GM23248 (cell line): ENCODE measurements at regions not wholly inside any gene's neighbourhood (a gene's known extent, or its start where the extent isn't known, plus 50 kb on each side); places are given as distances from the start of the nearest gene placed in this dataset.
A peak's percentile ranks its signal among the peaks of the same experiment; 100 is the strongest.

Source experiments
- DNase-seq: peaks from one replicate; pipeline ENCODE4 v3.0.0-alpha.2; 2015
- H2AFZ ChIP-seq: fragments of 200-600 bp; sonication (generic); 2 replicates; pipeline ENCODE4 v1.6.1; 2016; ENCODE audit warnings: antibody characterized with exemption
- H3F3A ChIP-seq: fragments of 200-600 bp; sonication (generic); 2 replicates; pipeline ENCODE4 v1.6.1; 2016; ENCODE audit warnings: mild to moderate bottlenecking, antibody characterized with exemption, mixed run types; ENCODE audit not compliant: insufficient read depth
- H3K27ac ChIP-seq: fragments of 200-600 bp; sonication (generic); 2 replicates; pipeline ENCODE4 v1.5.1; 2016; ENCODE audit warnings: mild to moderate bottlenecking
- H3K27me3 ChIP-seq: fragments of 200-600 bp; sonication (generic); replicated peaks from 2 replicates; pipeline ENCODE4 v1.6.1; 2016; ENCODE audit warnings: mild to moderate bottlenecking; ENCODE audit not compliant: insufficient read depth
- H3K36me3 ChIP-seq: fragments of 200-600 bp; sonication (generic); 2 replicates; pipeline ENCODE4 v1.6.1; 2016; ENCODE audit warnings: low read depth, mild to moderate bottlenecking
- H3K4me1 ChIP-seq: fragments of 200-600 bp; sonication (generic); 2 replicates; pipeline ENCODE4 v1.6.1; 2016; ENCODE audit warnings: mild to moderate bottlenecking; ENCODE audit not compliant: insufficient read depth
- H3K4me2 ChIP-seq: fragments of 200-600 bp; sonication (generic); one replicate; pipeline ENCODE4 v1.6.1; 2016; ENCODE audit warnings: mild to moderate bottlenecking; ENCODE audit not compliant: unreplicated experiment
- H3K4me3 ChIP-seq: fragments of 200-600 bp; sonication (generic); 2 replicates; pipeline ENCODE4 v1.5.1; 2016; ENCODE audit warnings: mild to moderate bottlenecking
- H3K79me2 ChIP-seq: fragments of 200-600 bp; sonication (generic); 2 replicates; pipeline ENCODE4 v1.6.1; 2016; ENCODE audit warnings: mild to moderate bottlenecking; ENCODE audit not compliant: insufficient read depth
- H3K9ac ChIP-seq: fragments of 200-600 bp; sonication (generic); 2 replicates; pipeline ENCODE4 v1.6.1; 2016; ENCODE audit warnings: mild to moderate bottlenecking
- H3K9me2 ChIP-seq: fragments of 200-600 bp; sonication (generic); 2 replicates; pipeline ENCODE4 v1.6.1; 2016; ENCODE audit warnings: mixed run types, mild to moderate bottlenecking, moderate library complexity; ENCODE audit not compliant: insufficient read depth
- H3K9me3 ChIP-seq: fragments of 200-600 bp; sonication (generic); one replicate; pipeline ENCODE4 v1.6.1; 2017; ENCODE audit warnings: low read depth
- H4K20me1 ChIP-seq: fragments of 200-600 bp; sonication (generic); 2 replicates; pipeline ENCODE4 v1.6.0; 2016; ENCODE audit not compliant: insufficient read depth
- EZH2 ChIP-seq: fragments of 200-600 bp; sonication (generic); IDR thresholded peaks from 2 replicates; pipeline ENCODE4 v1.6.1; 2018; ENCODE audit warnings: antibody characterized with exemption, mild to moderate bottlenecking; ENCODE audit not compliant: insufficient read depth, poor library complexity, severe bottlenecking
- EZH2phosphoT487 ChIP-seq: fragments of 200-600 bp; sonication (generic); IDR thresholded peaks from 2 replicates; pipeline ENCODE4 v1.6.1; 2018; ENCODE audit warnings: antibody characterized with exemption, moderate library complexity, mild to moderate bottlenecking, low read depth; ENCODE audit not compliant: insufficient read depth
- WGBS, 2 experiments: methylation state at CpG; one replicate each; pipeline ENCODE4 v1.1.6; 2015 to 2017; ENCODE audit warnings: low lambda C conversion rate in 2 of 2, low coverage in 1 of 2; ENCODE audit errors: missing lambda C conversion rate in 2 of 2; 5-methylcytosine and 5-hydroxymethylcytosine counted together
- in situ Hi-C: fragments of 300-500 bp; cut with MboI; formaldehyde crosslinking; loops from 2 replicates; pipeline ENCODE4 v1.15.0; 2020

DNA sequence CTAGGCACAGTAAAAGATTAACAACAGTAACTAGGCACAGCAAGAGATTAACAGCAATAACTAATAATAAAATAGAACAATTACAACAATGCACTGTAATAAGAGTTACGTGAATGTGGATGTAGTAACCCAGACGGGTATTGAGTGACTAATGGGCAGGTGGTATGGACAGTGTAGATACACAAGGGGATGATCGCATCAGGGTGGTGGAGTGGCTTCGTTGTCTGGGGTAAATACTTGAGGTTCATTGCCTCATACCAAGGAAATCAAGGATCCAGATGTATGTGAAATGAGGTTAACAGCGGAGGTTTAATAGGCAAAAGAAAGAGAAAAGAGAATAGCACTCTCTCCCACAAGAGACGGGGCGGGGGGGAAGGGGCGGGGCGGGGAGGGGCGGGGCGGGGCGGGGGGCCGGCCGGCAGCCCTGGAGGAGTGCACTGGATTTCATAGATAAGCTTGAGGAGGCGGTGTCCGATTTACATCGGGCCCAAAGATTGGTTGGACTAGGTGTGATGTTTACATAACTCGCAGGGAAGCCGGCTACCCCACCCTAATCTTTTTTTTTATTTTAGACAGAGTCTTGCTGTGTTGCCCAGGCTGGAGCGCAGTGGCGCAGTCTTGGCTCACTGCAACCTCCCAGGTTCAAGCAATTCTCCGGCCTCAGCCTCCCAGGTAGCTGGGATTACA lies 106.3 kb downstream of the KCTD15 start:
- no peaks in the 10 kb centered on the region for H3K79me2 ChIP-seq
- DNase-seq, result no peak
- H2AFZ ChIP-seq, result no peak overlapping the region
- no peaks in the 10 kb centered on the region for H3K36me3 ChIP-seq
- H4K20me1 ChIP-seq, result no peaks in the 10 kb centered on the region
- H3K27ac ChIP-seq, result no peak overlapping the region
- H3K9ac ChIP-seq, result no peak overlapping the region
- in situ Hi-C loops, result no loop called here
- no peaks in the 10 kb centered on the region for H3K9me2 ChIP-seq
- no peaks in the 10 kb centered on the region for H3F3A ChIP-seq
- no peak overlapping the region for H3K4me2 ChIP-seq
- peaks cover 17% of the 10 kb centered on the region; the same call in 1 of the 2 replicates for H3K27me3 ChIP-seq
- TF ChIP-seq EZH2phosphoT487, result no peak
- TF ChIP-seq EZH2, result no peak
- 66 to 81% methylated on average over 15 to 22 of the region's 22 CpGs for WGBS, 2 experiments
- H3K9me3 ChIP-seq, result no peaks in the 10 kb centered on the region
- H3K4me3 ChIP-seq, result no peak overlapping the region
- H3K4me1 ChIP-seq, result no peaks in the 10 kb centered on the region

DNA sequence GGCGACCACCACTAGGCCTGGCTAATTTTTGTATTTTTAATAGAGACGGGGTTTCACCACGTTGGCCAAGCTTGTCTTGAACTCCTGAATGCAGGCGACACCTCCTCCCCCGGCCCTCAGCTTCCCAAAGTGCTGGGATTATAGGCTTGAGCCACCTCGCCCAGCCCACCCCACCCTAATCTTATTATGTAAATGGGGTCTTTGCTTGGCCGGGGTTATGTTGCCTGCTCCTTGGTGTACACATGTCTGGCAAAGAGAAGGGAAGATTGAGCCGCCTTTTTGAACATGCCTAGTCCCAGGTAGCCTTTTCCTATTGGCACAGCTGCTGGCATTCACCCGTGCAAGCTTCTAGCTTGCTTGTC lies 106.8 kb downstream of the KCTD15 start:
- Histone ChIP-seq H3K4me3 (no peak overlapping the region), H3K9me2 (no peaks in the 10 kb centered on the region), H3K27me3 (peaks cover 19% of the 10 kb centered on the region; the same call in 1 of the 2 replicates), H3K4me1 (no peaks in the 10 kb centered on the region), H3K4me2 (no peak overlapping the region), H3K27ac (no peak overlapping the region), H3K9me3 (no peaks in the 10 kb centered on the region), H4K20me1 (no peaks in the 10 kb centered on the region), H3K36me3 (no peaks in the 10 kb centered on the region), H3K9ac (no peak overlapping the region), H2AFZ (no peak overlapping the region), H3K79me2 (no peaks in the 10 kb centered on the region), H3F3A (no peaks in the 10 kb centered on the region)
- WGBS, 2 experiments, result 49 to 67% methylated on average over 8 to 9 of the region's 9 CpGs
- no peak for DNase-seq
- in situ Hi-C loops, result no loop called here
- TF ChIP-seq EZH2 (no peak), EZH2phosphoT487 (no peak)

DNA sequence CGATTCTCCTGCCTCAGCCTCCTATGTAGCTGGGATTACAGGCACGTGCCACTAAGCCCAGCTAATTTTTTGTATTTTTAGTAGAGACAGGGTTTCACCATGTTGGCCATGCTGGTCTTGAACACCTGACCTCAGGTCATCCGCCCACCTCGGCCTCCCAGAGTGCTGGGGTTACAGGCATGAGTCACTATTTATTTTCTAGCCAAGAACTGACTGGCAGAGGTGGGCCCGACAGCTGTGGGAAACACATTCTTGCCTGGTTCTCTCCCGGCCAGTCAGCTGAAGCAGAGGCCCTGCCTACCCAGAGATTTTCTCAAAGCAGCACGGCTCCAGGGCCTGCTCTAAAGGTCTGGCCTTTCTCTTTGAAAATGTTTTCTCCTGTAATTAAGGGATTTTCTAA lies 108.0 kb downstream of the KCTD15 start:
- no peaks in the 10 kb centered on the region for H3K79me2 ChIP-seq
- no peak for TF ChIP-seq EZH2
- TF ChIP-seq EZH2phosphoT487, result no peak
- in situ Hi-C loops, result no loop called here
- no peaks in the 10 kb centered on the region for H3F3A ChIP-seq
- H3K9me2 ChIP-seq, result no peaks in the 10 kb centered on the region
- 64 to 76% methylated on average over 7 of the region's 7 CpGs for WGBS, 2 experiments
- DNase-seq, result peak; percentile 22
- no peaks in the 10 kb centered on the region for H4K20me1 ChIP-seq
- no peak overlapping the region for H3K9ac ChIP-seq
- no peaks in the 10 kb centered on the region for H3K36me3 ChIP-seq
- no peak overlapping the region for H2AFZ ChIP-seq
- no peaks in the 10 kb centered on the region for H3K4me1 ChIP-seq
- peaks cover 19% of the 10 kb centered on the region; the same call in 1 of the 2 replicates for H3K27me3 ChIP-seq
- no peaks in the 10 kb centered on the region for H3K9me3 ChIP-seq
- no peak overlapping the region for H3K27ac ChIP-seq
- H3K4me3 ChIP-seq, result no peak overlapping the region
- no peak overlapping the region for H3K4me2 ChIP-seq

DNA sequence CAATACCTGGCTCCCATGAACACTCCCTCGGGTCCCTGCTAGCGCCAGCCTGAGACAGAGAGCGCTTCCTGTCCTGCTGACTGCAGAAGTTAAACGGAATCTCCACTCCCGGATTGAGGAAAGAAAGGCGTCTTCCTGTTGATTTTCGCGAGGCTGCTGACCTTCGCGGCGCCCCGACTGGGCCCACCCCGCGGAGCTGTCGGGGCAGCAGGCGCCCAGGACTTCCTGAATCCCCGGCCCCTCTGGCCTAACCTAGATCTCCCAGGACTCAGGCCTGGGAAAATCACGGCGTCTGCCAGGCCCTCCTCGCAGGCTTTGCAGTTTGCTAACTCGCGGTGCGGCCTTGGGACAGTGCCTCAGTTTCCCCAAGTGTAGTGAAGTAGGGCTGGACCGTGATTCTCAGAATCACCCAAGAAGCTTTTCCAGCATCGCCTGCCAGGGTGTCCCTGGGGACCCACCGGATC lies 108.8 kb downstream of the KCTD15 start:
- Histone ChIP-seq H3K4me3 (peak overlapping the region; percentile 58), H3F3A (no peaks in the 10 kb centered on the region), H3K9ac (peak overlapping the region; percentile 6; the same call in 1 of the 2 replicates), H3K79me2 (no peaks in the 10 kb centered on the region), H4K20me1 (no peaks in the 10 kb centered on the region), H2AFZ (peak overlapping the region; percentile 52), H3K27ac (no peak overlapping the region), H3K27me3 (peaks cover 19% of the 10 kb centered on the region; the same call in 1 of the 2 replicates), H3K4me2 (peak overlapping the region; percentile 22), H3K36me3 (no peaks in the 10 kb centered on the region), H3K9me2 (no peaks in the 10 kb centered on the region), H3K4me1 (no peaks in the 10 kb centered on the region), H3K9me3 (no peaks in the 10 kb centered on the region)
- no peak for DNase-seq
- TF ChIP-seq EZH2phosphoT487 (no peak), EZH2 (no peak)
- in situ Hi-C loops, result no loop called here
- 11 to 13% methylated on average over 25 to 26 of the region's 26 CpGs for WGBS, 2 experiments
